IMR-90 (cell line): ENCODE measurements at regions not wholly inside any gene's neighbourhood (a gene's known extent, or its start where the extent isn't known, plus 50 kb on each side); places are given as distances from the start of the nearest gene placed in this dataset.

ENCODE experiments used
- ATAC-seq: fragments of 200-7000 bp; cut with Tn5 transposase; 2 replicates; pipeline ENCODE4 v1.9.1; 2020; ENCODE audit warnings: low read depth, mild to moderate bottlenecking, moderate library complexity
- BruUV-seq: library from RNA; stranded (reverse); fragments of 400-500 nt; replicated peaks from 2 replicates; lab custom pipeline; 2021; lab: Mats Ljungman, UMichigan
- CTCF ChIA-PET: fragments of 300-600 bp; formaldehyde crosslinking; extraction: SDS; loops from one replicate; lab custom pipeline; 2021; ENCODE audit warnings: antibody characterized with exemption; lab: Yijun Ruan, JAX
- POLR2A ChIA-PET: fragments of 300-600 bp; sonication (Branson Sonifier 250); formaldehyde crosslinking; loops from one replicate; lab custom pipeline; 2022; ENCODE audit warnings: antibody characterized with exemption; ENCODE audit not compliant: unreplicated experiment; lab: Charles Lee
- DNase-seq: peaks from one replicate; pipeline ENCODE4 v3.0.0; 2013
- H2AFZ ChIP-seq: replicated peaks from 2 replicates; pipeline ENCODE3; 2013; ENCODE audit warnings: low read length, mild to moderate bottlenecking; ENCODE audit not compliant: poor library complexity
- H2AK5ac ChIP-seq: 2 replicates; pipeline ENCODE4 v1.6.1; 2013; ENCODE audit warnings: low read depth, low read length, inconsistent platforms
- H2AK9ac ChIP-seq: replicated peaks from 2 replicates; pipeline ENCODE3; 2013; ENCODE audit warnings: mild to moderate bottlenecking, low read depth, low read length, moderate library complexity; ENCODE audit not compliant: poor library complexity
- H2BK120ac ChIP-seq: 2 replicates; pipeline ENCODE4 v1.6.1; 2013; ENCODE audit warnings: low read depth, low read length, inconsistent platforms
- H2BK15ac ChIP-seq: 3 replicates; pipeline ENCODE4 v1.6.1; 2013; ENCODE audit warnings: low read depth, low read length, inconsistent platforms
- H2BK20ac ChIP-seq: 2 replicates; pipeline ENCODE4 v1.6.1; 2013; ENCODE audit warnings: low read depth, mild to moderate bottlenecking, inconsistent platforms, low read length, moderate library complexity
- H2BK5ac ChIP-seq: 2 replicates; pipeline ENCODE4 v1.6.1; 2013; ENCODE audit warnings: mild to moderate bottlenecking, low read depth, low read length, inconsistent platforms; ENCODE audit not compliant: poor library complexity, severe bottlenecking
- H3K14ac ChIP-seq: replicated peaks from 2 replicates; pipeline ENCODE4 v1.6.1; 2013; ENCODE audit warnings: low read depth, low read length, inconsistent platforms
- H3K18ac ChIP-seq: 2 replicates; pipeline ENCODE4 v1.6.1; 2013; ENCODE audit warnings: low read depth, low read length, control low read depth
- H3K23ac ChIP-seq: 2 replicates; pipeline ENCODE4 v1.6.1; 2013; ENCODE audit warnings: low read depth, low read length, inconsistent platforms
- H3K27ac ChIP-seq: 2 replicates; pipeline ENCODE4 v1.5.1; 2013; ENCODE audit warnings: mild to moderate bottlenecking, control low read depth, low read length; ENCODE audit not compliant: insufficient read depth
- H3K27me3 ChIP-seq: 2 replicates; pipeline ENCODE4 v1.6.1; 2013; ENCODE audit warnings: low read length; ENCODE audit not compliant: control insufficient read depth, insufficient read depth
- H3K36me3 ChIP-seq: 2 replicates; pipeline ENCODE4 v1.6.1; 2013; ENCODE audit warnings: low read length, mixed read lengths; ENCODE audit not compliant: control insufficient read depth, insufficient read depth
- H3K4ac ChIP-seq: 2 replicates; pipeline ENCODE4 v1.6.1; 2013; ENCODE audit warnings: low read depth, low read length, inconsistent platforms
- H3K4me1 ChIP-seq: 2 replicates; pipeline ENCODE4 v1.6.1; 2013; ENCODE audit warnings: low read length, mixed read lengths; ENCODE audit not compliant: control insufficient read depth, insufficient read depth
- H3K4me2 ChIP-seq: 2 replicates; pipeline ENCODE4 v1.6.1; 2013; ENCODE audit warnings: low read depth, mild to moderate bottlenecking, control low read depth, low read length, moderate library complexity
- H3K4me3 ChIP-seq: 2 replicates; pipeline ENCODE4 v1.5.1; 2013; ENCODE audit warnings: low read depth, mild to moderate bottlenecking, control low read depth, low read length, moderate library complexity; ENCODE audit not compliant: insufficient read depth
- H3K56ac ChIP-seq: 2 replicates; pipeline ENCODE4 v1.6.1; 2013; ENCODE audit warnings: low read length, inconsistent platforms; ENCODE audit not compliant: insufficient read depth; ENCODE audit errors: extremely low read depth
- H3K79me1 ChIP-seq, 2 experiments: 2 replicates each; pipeline ENCODE4 v1.6.1; 2013; ENCODE audit warnings: low read length in 2 of 2, inconsistent platforms in 1 of 2, low read depth in 1 of 2
- H3K9ac ChIP-seq: 2 replicates; pipeline ENCODE4 v1.6.1; 2013; ENCODE audit warnings: low read depth, low read length, control low read depth
- H3K9me1 ChIP-seq: 2 replicates; pipeline ENCODE4 v1.6.1; 2013; ENCODE audit warnings: low read length, inconsistent platforms; ENCODE audit not compliant: insufficient read depth
- H3K9me3 ChIP-seq: 2 replicates; pipeline ENCODE4 v1.6.1; 2013; ENCODE audit warnings: low read length; ENCODE audit not compliant: control insufficient read depth, insufficient read depth
- H4K20me1 ChIP-seq: 2 replicates; pipeline ENCODE4 v1.6.1; 2013; ENCODE audit warnings: low read length, inconsistent platforms; ENCODE audit not compliant: insufficient read depth
- H4K5ac ChIP-seq: 2 replicates; pipeline ENCODE4 v1.6.1; 2013; ENCODE audit warnings: mild to moderate bottlenecking, low read depth, low read length, control low read depth
- H4K8ac ChIP-seq, 2 experiments: 2 replicates each; pipeline ENCODE4 v1.6.1; 2013; ENCODE audit warnings: low read depth in 2 of 2, low read length in 2 of 2, control low read depth in 1 of 2, inconsistent platforms in 1 of 2
- H4K91ac ChIP-seq: 2 replicates; pipeline ENCODE4 v1.6.1; 2013; ENCODE audit warnings: low read depth, low read length, inconsistent platforms; ENCODE audit not compliant: insufficient read depth
- BHLHE40 ChIP-seq: fragments of 150-350 bp; IDR thresholded peaks from 2 replicates; pipeline ENCODE4 v1.6.1; 2016; ENCODE audit warnings: mild to moderate bottlenecking, low read depth, low read length
- MAZ ChIP-seq: IDR thresholded peaks from 2 replicates; pipeline ENCODE4 v1.6.1; 2012; ENCODE audit warnings: low read depth, mild to moderate bottlenecking, low read length, improper control_type of control experiment, moderate library complexity, borderline replicate concordance
- WGBS, 2 experiments: methylation state at CpG; one replicate each; pipeline versions ENCODE4 v1.1.5 to v1.1.7; 2013; ENCODE audit warnings: missing lambda C conversion rate in 2 of 2; ENCODE audit not compliant: insufficient read length in 1 of 2; ENCODE audit errors: extremely low coverage in 2 of 2; 5-methylcytosine and 5-hydroxymethylcytosine counted together
- dilution Hi-C: fragments of 300-500 bp; cut with HindIII; formaldehyde crosslinking; loops from one replicate; pipeline ENCODE4 v1.14.3; 2018; ENCODE audit warnings: low sequenced_read_pairs; ENCODE audit not compliant: unreplicated experiment
- in situ Hi-C: fragments of 300-500 bp; cut with MboI; formaldehyde crosslinking; loops from 3 replicates; pipeline ENCODE4 v1.14.3; 2019; ENCODE audit warnings: low sequenced_read_pairs, inconsistent platforms, mixed read lengths
- intact Hi-C: fragments of 100-400 bp; cut with micrococcal nuclease; formaldehyde crosslinking; loops from 2 replicates; pipeline ENCODE4 v1.10.0; 2022

DNA sequence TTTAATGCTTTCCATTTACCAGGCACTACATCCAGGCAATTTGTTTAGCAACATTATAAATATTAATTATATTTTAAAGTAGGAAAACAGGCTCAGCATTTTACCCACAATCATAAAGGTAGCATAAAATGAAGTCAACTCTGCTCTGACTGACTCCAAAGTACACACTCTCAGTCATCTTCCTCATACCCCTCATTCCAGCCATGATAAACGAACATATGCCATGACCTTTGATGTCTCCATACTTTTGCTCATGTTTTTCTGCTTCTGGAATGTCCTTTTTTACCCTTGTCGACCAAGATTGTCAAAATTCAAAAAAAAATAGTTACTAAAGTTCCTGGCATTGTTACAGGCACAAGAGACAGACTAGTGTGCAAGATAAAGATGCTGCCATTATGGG lies 77.7 kb upstream of the SOX6 start:
- Histone ChIP-seq H3K4me2 (no peak overlapping the region), H3K4ac (no peak overlapping the region), H3K9ac (no peak overlapping the region), H3K56ac (no peak overlapping the region), H3K79me1 (no peaks in the 10 kb centered on the region), H3K27ac (no peak overlapping the region), H2AK9ac (no peak overlapping the region), H3K36me3 (0 out of 2 replicates have a peak, but pooled peaks cover 1% of the 10 kb centered on the region), H2BK5ac (no peak overlapping the region), H3K14ac (no peak overlapping the region), H4K5ac (no peak overlapping the region), H4K91ac (no peak overlapping the region), H2BK15ac (no peak overlapping the region), H3K9me1 (no peaks in the 10 kb centered on the region), H4K20me1 (no peaks in the 10 kb centered on the region), H3K23ac (no peak overlapping the region), H3K9me3 (peaks cover 8% of the 10 kb centered on the region), H4K8ac (no peak overlapping the region), H3K4me1 (no peaks in the 10 kb centered on the region; the same call in 1 of the 2 replicates), H3K18ac (no peak overlapping the region), H2BK120ac (no peak overlapping the region), H2AK5ac (no peak overlapping the region), H3K4me3 (no peak overlapping the region), H2AFZ (no peak overlapping the region), H2BK20ac (no peak overlapping the region), H3K27me3 (no peaks in the 10 kb centered on the region)
- dilution Hi-C loops (no loop called here), intact Hi-C loops (no loop called here), in situ Hi-C loops (no loop called here)
- POLR2A ChIA-PET, result no interaction called here
- CTCF ChIA-PET, result no interaction called here
- no peak for DNase-seq
- peak; percentile 40 for ATAC-seq
- BruUV-seq, result no TSS peak
- TF ChIP-seq BHLHE40, result no peak
- no peak for TF ChIP-seq MAZ
- WGBS, 2 experiments, result 60% methylated on average over 1 of the region's 2 CpGs; no CpG with 5 or more reads in 1 of the 2 experiments
